MCF 10A (cell line): ENCODE measurements at regions not wholly inside any gene's neighbourhood (a gene's known extent, or its start where the extent isn't known, plus 50 kb on each side); places are given as distances from the start of the nearest gene placed in this dataset.

Experiments used
- BruUV-seq: library from RNA; stranded (reverse); fragments of 400-500 nt; replicated peaks from 2 replicates; lab custom pipeline; 2021; lab: Mats Ljungman, UMichigan
- CTCF ChIA-PET: fragments of 300-600 bp; sonication (Branson Sonifier 250); formaldehyde crosslinking; extraction: SDS; loops from one replicate; lab custom pipeline; 2021; ENCODE audit warnings: antibody characterized with exemption, inconsistent platforms; lab: Yijun Ruan, JAX
- POLR2A ChIA-PET: fragments of 300-600, 350-650 bp; sonication (Branson Sonifier 250); formaldehyde crosslinking; extraction: SDS; loops from one replicate; lab custom pipeline; 2020; ENCODE audit warnings: antibody characterized with exemption, inconsistent platforms; lab: Yijun Ruan, JAX
- DNase-seq: peaks from one replicate; pipeline ENCODE4 v3.0.0-alpha.2; 2018; ENCODE audit not compliant: unreplicated experiment
- H3K27ac Mint-ChIP-seq: one replicate; pipeline ENCODE4 v1.8.0; 2022; ENCODE audit warnings: mild to moderate bottlenecking, low read depth, mixed read lengths; ENCODE audit not compliant: unreplicated experiment
- H3K27me3 Mint-ChIP-seq: one replicate; pipeline ENCODE4 v1.8.0; 2022; ENCODE audit warnings: mixed read lengths; ENCODE audit not compliant: insufficient read depth, unreplicated experiment
- H3K36me3 Mint-ChIP-seq: one replicate; pipeline ENCODE4 v1.8.0; 2022; ENCODE audit warnings: mild to moderate bottlenecking, moderate library complexity, mixed read lengths; ENCODE audit not compliant: insufficient read depth, unreplicated experiment
- H3K4me1 Mint-ChIP-seq: one replicate; pipeline ENCODE4 v1.8.0; 2022; ENCODE audit warnings: mixed read lengths; ENCODE audit not compliant: insufficient read depth, unreplicated experiment
- H3K4me3 Mint-ChIP-seq: one replicate; pipeline ENCODE4 v1.8.0; 2022; ENCODE audit warnings: mild to moderate bottlenecking, moderate library complexity, mixed read lengths; ENCODE audit not compliant: unreplicated experiment
- H3K9me3 Mint-ChIP-seq: one replicate; pipeline ENCODE4 v1.8.0; 2022; ENCODE audit warnings: mixed read lengths; ENCODE audit not compliant: unreplicated experiment
- CTCF ChIP-seq: fragments of 200-600 bp; IDR thresholded peaks from one replicate; pipeline ENCODE4 v1.8.0; 2022; ENCODE audit warnings: antibody characterized with exemption, mild to moderate bottlenecking; ENCODE audit not compliant: unreplicated experiment
- intact Hi-C: fragments of 100-400 bp; cut with micrococcal nuclease; formaldehyde crosslinking; loops from 2 replicates; pipeline ENCODE4 v1.14.1; 2022

- no TSS peak for BruUV-seq
- DNase-seq: no peak
- intact Hi-C loops: no loop called here
- no peak for TF ChIP-seq CTCF
- ChIA-PET POLR2A (no interaction called here), CTCF (no interaction called here)
- Mint-ChIP-seq H3K36me3 (no peaks in the 10 kb centered on the region), H3K4me1 (no peaks in the 10 kb centered on the region), H3K27ac (no peak overlapping the region), H3K4me3 (no peak overlapping the region), H3K27me3 (peaks cover 13% of the 10 kb centered on the region), H3K9me3 (peaks cover 4% of the 10 kb centered on the region)
These were observed 173.8 kb downstream of the BCL11A start for GRCh38 chr2:60379684-60380083.

DNA sequence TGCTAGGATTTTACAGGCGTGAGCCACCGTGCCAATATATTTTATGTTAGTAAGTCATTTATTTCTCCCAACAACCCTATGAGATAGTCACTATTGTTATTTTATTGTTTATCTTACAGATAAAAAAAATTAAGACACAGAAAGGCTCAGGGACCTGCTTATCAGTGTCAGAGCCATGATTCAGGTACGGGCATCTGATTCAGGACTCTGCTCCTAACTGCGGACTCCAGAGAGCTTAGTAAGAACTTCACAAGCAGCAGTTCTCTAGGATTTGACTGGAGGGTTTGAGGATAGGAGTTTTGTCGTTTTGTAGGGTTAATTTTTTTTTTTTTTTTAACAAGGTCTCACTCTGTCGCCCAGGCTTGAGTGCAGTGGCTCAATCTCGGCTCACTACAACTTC lies 174.2 kb downstream of the BCL11A start:
- no TSS peak for BruUV-seq

DNA sequence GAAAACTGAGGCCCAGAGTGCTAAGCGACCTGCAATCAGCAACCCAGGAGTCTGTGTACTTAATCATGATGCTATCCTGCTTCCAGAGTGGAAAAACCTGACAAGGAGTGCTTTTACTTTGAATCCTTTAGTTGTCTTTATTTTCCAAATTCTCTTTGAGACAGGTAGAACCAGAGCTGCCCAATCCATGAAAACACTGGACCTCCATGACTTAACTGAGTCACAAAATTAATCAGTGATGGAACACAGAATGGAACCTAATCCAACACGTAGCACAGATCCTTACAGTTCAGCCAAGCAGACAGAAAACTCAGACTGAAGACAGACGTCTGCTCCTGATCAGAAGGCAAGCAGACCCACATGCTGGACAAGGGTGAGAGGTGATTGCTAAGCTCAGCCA lies 175.6 kb downstream of the BCL11A start:
- BruUV-seq: no TSS peak
- intact Hi-C loops: no loop called here
- peaks cover 4% of the 10 kb centered on the region for H3K9me3 Mint-ChIP-seq
- no peaks in the 10 kb centered on the region for H3K36me3 Mint-ChIP-seq
- no peak overlapping the region for H3K27ac Mint-ChIP-seq
- POLR2A ChIA-PET: no interaction called here
- H3K4me3 Mint-ChIP-seq: no peak overlapping the region
- no peak for TF ChIP-seq CTCF
- no peak for DNase-seq
- H3K4me1 Mint-ChIP-seq: no peaks in the 10 kb centered on the region
- peaks cover 13% of the 10 kb centered on the region for H3K27me3 Mint-ChIP-seq
- CTCF ChIA-PET: no interaction called here

More for the DNA sequence above, 174.2 kb downstream of the BCL11A start:
- H3K36me3 Mint-ChIP-seq: no peaks in the 10 kb centered on the region
- H3K4me3 Mint-ChIP-seq: no peak overlapping the region
- CTCF ChIA-PET: no interaction called here
- no peaks in the 10 kb centered on the region for H3K4me1 Mint-ChIP-seq
- no peak for TF ChIP-seq CTCF
- POLR2A ChIA-PET: no interaction called here
- intact Hi-C loops: no loop called here
- DNase-seq: no peak
- H3K9me3 Mint-ChIP-seq: peaks cover 4% of the 10 kb centered on the region
- no peak overlapping the region for H3K27ac Mint-ChIP-seq
- peaks cover 13% of the 10 kb centered on the region for H3K27me3 Mint-ChIP-seq

- intact Hi-C loops: no loop called here
- H3K9me3 Mint-ChIP-seq: peaks cover 1% of the 10 kb centered on the region
- BruUV-seq: no TSS peak
- no peaks in the 10 kb centered on the region for H3K4me1 Mint-ChIP-seq
- no peak for TF ChIP-seq CTCF
- no peak for DNase-seq
- H3K36me3 Mint-ChIP-seq: no peaks in the 10 kb centered on the region
- ChIA-PET POLR2A (no interaction called here), CTCF (no interaction called here)
- H3K4me3 Mint-ChIP-seq: no peak overlapping the region
- no peaks in the 10 kb centered on the region for H3K27me3 Mint-ChIP-seq
- no peak overlapping the region for H3K27ac Mint-ChIP-seq
These were observed 177.2 kb downstream of the BCL11A start for GRCh38 chr2:60376252-60376651.
